Loucy (cell line): ENCODE measurements at regions not wholly inside any gene's neighbourhood (a gene's known extent, or its start where the extent isn't known, plus 50 kb on each side); places are given as distances from the start of the nearest gene placed in this dataset.

Experiments
- H2AFZ ChIP-seq: fragments of 200-600 bp; sonication (generic); 2 replicates; pipeline ENCODE4 v1.6.0; 2016; ENCODE audit warnings: antibody characterized with exemption, mild to moderate bottlenecking, low read length, moderate library complexity
- H3F3A ChIP-seq: fragments of 200-600 bp; 2 replicates; pipeline ENCODE4 v1.6.0; 2016; ENCODE audit warnings: antibody characterized with exemption, low read depth, mild to moderate bottlenecking
- H3K27me3 ChIP-seq: fragments of 200-600 bp; sonication (generic); 2 replicates; pipeline ENCODE4 v1.6.1; 2014; ENCODE audit warnings: low read length, mild to moderate bottlenecking; ENCODE audit not compliant: insufficient read depth, poor library complexity, severe bottlenecking
- H3K36me3 ChIP-seq: fragments of 200-600 bp; sonication (generic); 2 replicates; pipeline ENCODE4 v1.6.1; 2016; ENCODE audit warnings: low read length; ENCODE audit not compliant: insufficient read depth
- H3K4me1 ChIP-seq: fragments of 200-600 bp; sonication (generic); 2 replicates; pipeline ENCODE4 v1.5.1; 2014; ENCODE audit warnings: low read length, mild to moderate bottlenecking; ENCODE audit not compliant: insufficient read depth, poor library complexity, severe bottlenecking
- H3K4me2 ChIP-seq: fragments of 200-600 bp; sonication (generic); 2 replicates; pipeline ENCODE4 v1.6.0; 2014; ENCODE audit warnings: antibody characterized with exemption, low read length, low read depth, mild to moderate bottlenecking; ENCODE audit not compliant: poor library complexity, severe bottlenecking
- H3K4me3 ChIP-seq: fragments of 200-600 bp; sonication (generic); 2 replicates; pipeline ENCODE4 v1.5.1; 2014; ENCODE audit warnings: low read length, mild to moderate bottlenecking, mixed read lengths; ENCODE audit not compliant: poor library complexity, severe bottlenecking
- H3K79me2 ChIP-seq: fragments of 200-600 bp; sonication (generic); 2 replicates; pipeline ENCODE4 v1.6.1; 2014; ENCODE audit warnings: low read length; ENCODE audit not compliant: insufficient read depth
- H3K9ac ChIP-seq: fragments of 200-600 bp; sonication (generic); 2 replicates; pipeline ENCODE4 v1.6.0; 2014; ENCODE audit warnings: mild to moderate bottlenecking, low read depth, low read length, moderate library complexity; ENCODE audit not compliant: poor library complexity, severe bottlenecking
- H3K9me2 ChIP-seq: fragments of 200-600 bp; sonication (generic); replicated peaks from 2 replicates; pipeline ENCODE4 v1.6.1; 2016; ENCODE audit warnings: low read depth, low read length, mixed read lengths
- H3K9me3 ChIP-seq: fragments of 200-600 bp; sonication (generic); 2 replicates; pipeline ENCODE4 v1.6.1; 2014; ENCODE audit warnings: mild to moderate bottlenecking, antibody characterized with exemption, low read length, low read depth; ENCODE audit not compliant: insufficient read depth
- H4K20me1 ChIP-seq: fragments of 200-600 bp; sonication (generic); 2 replicates; pipeline ENCODE4 v1.6.0; 2014; ENCODE audit warnings: antibody characterized with exemption, low read length, mild to moderate bottlenecking; ENCODE audit not compliant: insufficient read depth, poor library complexity, severe bottlenecking
- EZH2phosphoT487 ChIP-seq: fragments of 200-600 bp; IDR thresholded peaks from 2 replicates; pipeline ENCODE4 v1.6.1; 2018; ENCODE audit warnings: antibody characterized with exemption, mild to moderate bottlenecking, moderate library complexity, borderline replicate concordance
- TF ChIP-seq, protein P1 (sequence below): fragments of 200-600 bp; sonication (generic); conservative IDR thresholded peaks from 2 replicates; pipeline ENCODE4 v1.5.1; 2014; ENCODE audit warnings: mild to moderate bottlenecking, antibody characterized with exemption, low read length

GRCh38 chr12:45125997-45126396, 75.1 kb upstream of the DBX2 start:
- H3K4me3 ChIP-seq: no peak overlapping the region
- no peak overlapping the region for H3K9ac ChIP-seq
- H3K9me3 ChIP-seq: no peaks in the 10 kb centered on the region
- no peaks in the 10 kb centered on the region for H3K9me2 ChIP-seq
- H2AFZ ChIP-seq: no peak overlapping the region
- no peaks in the 10 kb centered on the region for H3K79me2 ChIP-seq
- H4K20me1 ChIP-seq: no peaks in the 10 kb centered on the region
- H3K36me3 ChIP-seq: no peaks in the 10 kb centered on the region
- no peaks in the 10 kb centered on the region for H3F3A ChIP-seq
- no peaks in the 10 kb centered on the region for H3K27me3 ChIP-seq
- no peaks in the 10 kb centered on the region for H3K4me1 ChIP-seq
- TF ChIP-seq, protein P1, sequence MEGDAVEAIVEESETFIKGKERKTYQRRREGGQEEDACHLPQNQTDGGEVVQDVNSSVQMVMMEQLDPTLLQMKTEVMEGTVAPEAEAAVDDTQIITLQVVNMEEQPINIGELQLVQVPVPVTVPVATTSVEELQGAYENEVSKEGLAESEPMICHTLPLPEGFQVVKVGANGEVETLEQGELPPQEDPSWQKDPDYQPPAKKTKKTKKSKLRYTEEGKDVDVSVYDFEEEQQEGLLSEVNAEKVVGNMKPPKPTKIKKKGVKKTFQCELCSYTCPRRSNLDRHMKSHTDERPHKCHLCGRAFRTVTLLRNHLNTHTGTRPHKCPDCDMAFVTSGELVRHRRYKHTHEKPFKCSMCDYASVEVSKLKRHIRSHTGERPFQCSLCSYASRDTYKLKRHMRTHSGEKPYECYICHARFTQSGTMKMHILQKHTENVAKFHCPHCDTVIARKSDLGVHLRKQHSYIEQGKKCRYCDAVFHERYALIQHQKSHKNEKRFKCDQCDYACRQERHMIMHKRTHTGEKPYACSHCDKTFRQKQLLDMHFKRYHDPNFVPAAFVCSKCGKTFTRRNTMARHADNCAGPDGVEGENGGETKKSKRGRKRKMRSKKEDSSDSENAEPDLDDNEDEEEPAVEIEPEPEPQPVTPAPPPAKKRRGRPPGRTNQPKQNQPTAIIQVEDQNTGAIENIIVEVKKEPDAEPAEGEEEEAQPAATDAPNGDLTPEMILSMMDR: no peak
- no peak for TF ChIP-seq EZH2phosphoT487
- H3K4me2 ChIP-seq: no peak overlapping the region

- no peak overlapping the region for H3K4me3 ChIP-seq
These were observed 77.7 kb upstream of the DBX2 start for GRCh38 chr12:45128637-45129036.

DNA sequence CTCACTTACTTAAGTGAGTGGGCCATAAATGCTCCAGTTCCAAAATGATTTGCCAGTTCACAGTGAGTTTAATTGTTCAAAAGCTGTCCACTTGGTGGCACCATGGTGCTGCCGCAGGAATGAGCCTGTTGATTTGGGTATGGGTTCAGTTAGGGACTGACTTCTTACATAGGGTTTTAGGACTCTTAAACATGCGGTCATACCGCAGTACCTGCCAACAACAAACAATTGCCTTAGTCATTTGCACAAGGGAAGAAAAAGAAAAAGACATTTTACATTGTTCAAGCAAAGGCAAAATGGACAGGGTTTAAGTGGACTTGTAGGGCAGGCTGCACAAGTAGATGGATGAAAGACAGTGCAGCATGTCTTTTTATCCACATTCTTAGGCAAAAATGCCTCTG, 80.0 kb upstream of the DBX2 start:
- no peaks in the 10 kb centered on the region for H3K4me1 ChIP-seq
- no peaks in the 10 kb centered on the region for H3F3A ChIP-seq
- peak overlapping the region; percentile 51 for H3K4me2 ChIP-seq
- no peaks in the 10 kb centered on the region for H3K36me3 ChIP-seq
- no peaks in the 10 kb centered on the region for H3K79me2 ChIP-seq
- peak overlapping the region; percentile 17 for H2AFZ ChIP-seq
- TF ChIP-seq, protein P1: peak; percentile 96
- no peak for TF ChIP-seq EZH2phosphoT487
- H3K9ac ChIP-seq: no peak overlapping the region
- H3K9me2 ChIP-seq: no peaks in the 10 kb centered on the region
- H3K4me3 ChIP-seq: no peak overlapping the region
- no peaks in the 10 kb centered on the region for H3K27me3 ChIP-seq
- no peaks in the 10 kb centered on the region for H3K9me3 ChIP-seq
- H4K20me1 ChIP-seq: no peaks in the 10 kb centered on the region

More at GRCh38 chr12:45128637-45129036, 77.7 kb upstream of the DBX2 start:
- no peaks in the 10 kb centered on the region for H3K36me3 ChIP-seq
- H3K79me2 ChIP-seq: no peaks in the 10 kb centered on the region
- H3K4me1 ChIP-seq: no peaks in the 10 kb centered on the region
- H3K9me2 ChIP-seq: no peaks in the 10 kb centered on the region
- H3K9me3 ChIP-seq: no peaks in the 10 kb centered on the region
- H3K9ac ChIP-seq: no peak overlapping the region
- TF ChIP-seq, protein P1: no peak
- TF ChIP-seq EZH2phosphoT487: no peak
- H3F3A ChIP-seq: no peaks in the 10 kb centered on the region
- H2AFZ ChIP-seq: no peak overlapping the region
- no peak overlapping the region for H3K4me2 ChIP-seq
- no peaks in the 10 kb centered on the region for H3K27me3 ChIP-seq
- no peaks in the 10 kb centered on the region for H4K20me1 ChIP-seq
